OCI-LY3 (cell line): ENCODE measurements at regions not wholly inside any gene's neighbourhood (a gene's known extent, or its start where the extent isn't known, plus 50 kb on each side); places are given as distances from the start of the nearest gene placed in this dataset.

Source experiments
- CTCF ChIP-seq: fragments of 200-600, 300-600 bp; sonication (generic); IDR thresholded peaks from 2 replicates; pipeline ENCODE4 v1.5.1; 2014; ENCODE audit warnings: antibody characterized with exemption, low read length, low read depth
- EZH2phosphoT487 ChIP-seq: fragments of 200-600 bp; shearing (Covaris generic); IDR thresholded peaks from 2 replicates; pipeline ENCODE4 v1.6.1; 2018; ENCODE audit warnings: antibody characterized with exemption, mixed run types, low read depth

GRCh38 chr21:35651196-35651595 is 409.1 kb downstream of the SETD4 start:
- TF ChIP-seq EZH2phosphoT487, result no peak
- no peak for TF ChIP-seq CTCF
